NCI-H226 (cell line): ENCODE measurements at regions not wholly inside any gene's neighbourhood (a gene's known extent, or its start where the extent isn't known, plus 50 kb on each side); places are given as distances from the start of the nearest gene placed in this dataset.
"Not testable (repeated sequence)": the region's sequence is repeated elsewhere in the genome, so short reads cannot be mapped to it uniquely, and the experiment has no call there.

Experiments
- DNase-seq: peaks from one replicate; pipeline ENCODE4 v3.0.0-alpha.2; 2015

DNA sequence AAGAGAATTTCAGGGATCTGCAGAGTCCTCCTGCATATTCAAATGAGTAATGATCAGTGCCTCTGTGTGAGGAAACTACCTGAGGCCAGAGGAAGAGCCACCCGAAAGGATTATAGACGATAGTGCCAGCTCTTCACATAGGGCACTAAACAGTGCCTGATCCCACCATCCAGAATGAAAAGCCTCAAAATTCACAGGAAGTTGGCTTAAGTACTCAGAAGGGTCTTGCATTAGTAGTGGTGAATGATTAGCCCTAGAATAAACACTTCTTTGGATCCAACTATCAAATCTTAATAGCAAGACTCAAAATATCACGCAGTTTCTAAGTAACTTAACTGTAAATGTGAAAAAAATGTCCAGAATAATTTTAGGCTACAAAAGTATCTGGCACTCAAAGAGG, 324.4 kb downstream of the ZNF674 start:
- no peak for DNase-seq

DNA sequence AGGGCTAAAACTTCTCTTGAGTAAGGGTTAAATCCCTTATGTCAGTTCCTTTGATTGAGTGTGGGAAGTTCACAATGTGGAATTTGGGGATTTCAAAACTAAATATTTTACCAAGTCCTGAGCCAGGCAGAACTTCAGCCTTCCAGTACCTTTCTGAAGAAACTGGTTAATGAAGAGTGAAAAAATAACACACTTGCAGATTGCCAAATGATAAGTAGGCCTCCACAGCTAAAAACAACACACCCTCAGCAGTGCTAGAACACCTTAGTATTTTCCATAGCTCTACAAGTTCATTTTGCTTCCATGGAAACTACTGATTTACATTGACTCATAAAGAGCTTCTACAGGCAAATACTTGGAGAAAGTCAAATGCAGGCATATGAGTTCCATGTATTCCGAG, 326.8 kb downstream of the ZNF674 start:
- no peak for DNase-seq

DNA sequence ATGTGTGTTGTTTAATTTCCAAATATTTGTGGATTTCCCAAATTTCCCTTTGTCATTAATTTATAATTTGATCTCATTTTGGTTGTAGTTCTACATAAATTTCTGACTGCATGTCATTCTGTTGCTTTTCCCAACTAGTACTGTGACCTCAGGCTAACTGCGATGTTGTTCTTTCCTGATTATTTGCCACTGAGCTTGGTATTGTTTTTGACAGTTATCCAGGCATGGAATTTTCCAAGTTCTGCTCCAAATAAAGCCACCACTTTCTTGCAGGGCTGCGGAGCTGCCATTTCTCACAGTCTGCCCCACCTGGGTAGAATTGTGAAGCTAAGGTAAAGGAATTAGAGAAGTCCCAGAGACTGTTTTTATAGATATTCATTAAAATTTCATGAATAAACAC, 328.8 kb downstream of the ZNF674 start:
- no peak for DNase-seq

DNA sequence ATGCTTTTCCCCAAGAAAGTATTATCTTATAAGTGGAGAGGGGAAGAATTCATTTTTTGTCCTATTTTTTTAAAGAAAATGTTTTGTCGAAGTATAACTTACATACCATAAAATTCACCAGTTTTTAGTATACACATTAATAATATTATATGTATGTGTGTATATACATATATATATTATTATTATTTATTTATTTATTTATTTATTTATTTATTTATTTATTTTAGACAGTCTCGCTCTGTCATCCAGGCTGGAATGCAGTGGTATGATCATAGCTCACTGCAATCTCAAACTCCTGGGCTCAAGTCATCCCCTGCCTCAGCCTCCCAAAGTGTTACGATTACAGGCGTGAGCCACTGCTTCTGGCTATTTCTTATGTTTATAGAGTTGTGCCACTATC, 334.1 kb downstream of the ZNF674 start:
- no peak for DNase-seq

DNA sequence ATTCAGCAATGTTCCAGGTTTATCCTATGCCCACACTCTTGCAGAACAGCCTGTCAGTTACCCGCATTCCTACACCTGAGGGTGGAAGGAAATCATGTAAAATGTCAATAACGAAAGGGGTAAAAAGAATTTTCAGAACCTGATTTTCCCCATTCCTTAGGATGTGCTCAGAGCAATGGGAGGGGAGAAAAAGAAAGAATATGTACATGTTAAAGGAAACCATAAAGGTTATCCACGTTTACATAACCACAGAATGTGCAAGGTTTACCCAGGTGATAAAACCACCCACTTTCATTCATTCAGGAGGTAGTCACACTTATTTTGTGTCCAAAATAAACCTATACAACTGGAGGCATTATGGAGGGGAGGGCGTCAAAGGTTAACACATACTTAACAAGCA, 335.5 kb downstream of the ZNF674 start:
- no peak for DNase-seq

DNA sequence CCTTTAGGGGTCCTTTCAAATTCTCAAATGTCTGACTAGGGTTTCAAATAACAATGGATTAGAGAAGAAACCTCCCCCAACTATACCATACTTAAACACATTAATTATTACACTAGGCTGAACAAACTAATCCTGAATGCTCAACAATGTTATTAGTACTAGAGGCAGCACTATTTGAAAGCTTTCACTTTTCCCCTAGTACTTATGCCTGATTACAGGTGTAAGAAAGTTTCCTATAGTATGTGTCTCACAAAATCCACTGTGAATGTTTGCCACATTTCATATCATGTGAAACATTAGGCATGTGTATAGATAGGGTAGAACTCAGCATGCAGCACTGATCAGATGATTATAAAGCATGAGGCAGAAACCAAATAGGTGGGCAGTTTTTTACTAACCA, 336.2 kb downstream of the ZNF674 start:
- no peak for DNase-seq

DNA sequence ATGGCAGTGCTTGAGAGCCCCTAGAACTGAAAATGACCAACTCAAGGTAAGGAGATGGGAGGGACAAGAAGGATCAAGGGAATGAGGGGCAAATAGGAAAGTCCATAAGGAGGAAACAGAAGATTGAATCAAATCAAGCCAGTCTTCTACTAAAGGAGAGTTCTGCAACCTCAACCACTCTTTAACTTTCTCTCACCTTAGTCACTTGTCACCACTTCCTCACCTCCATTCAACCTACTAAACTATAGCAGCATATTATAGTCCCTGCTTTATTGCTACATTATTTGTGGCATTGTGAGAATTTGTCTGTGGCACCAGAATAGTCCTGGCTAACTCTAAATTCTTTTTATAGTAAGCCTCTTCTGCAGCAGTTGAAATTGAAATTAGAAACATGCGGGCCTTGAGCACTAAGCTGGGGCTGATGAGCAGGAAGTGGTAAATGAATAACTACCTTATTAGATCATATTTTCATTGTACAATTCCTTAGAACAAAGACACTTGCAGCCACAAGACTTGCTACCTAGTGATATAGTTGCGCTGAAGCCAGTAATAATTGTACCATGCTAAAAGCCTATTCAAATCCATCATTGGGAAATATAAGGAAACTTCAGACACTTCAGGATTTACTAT, 336.9 kb downstream of the ZNF674 start:
- DNase-seq, result no peak

DNA sequence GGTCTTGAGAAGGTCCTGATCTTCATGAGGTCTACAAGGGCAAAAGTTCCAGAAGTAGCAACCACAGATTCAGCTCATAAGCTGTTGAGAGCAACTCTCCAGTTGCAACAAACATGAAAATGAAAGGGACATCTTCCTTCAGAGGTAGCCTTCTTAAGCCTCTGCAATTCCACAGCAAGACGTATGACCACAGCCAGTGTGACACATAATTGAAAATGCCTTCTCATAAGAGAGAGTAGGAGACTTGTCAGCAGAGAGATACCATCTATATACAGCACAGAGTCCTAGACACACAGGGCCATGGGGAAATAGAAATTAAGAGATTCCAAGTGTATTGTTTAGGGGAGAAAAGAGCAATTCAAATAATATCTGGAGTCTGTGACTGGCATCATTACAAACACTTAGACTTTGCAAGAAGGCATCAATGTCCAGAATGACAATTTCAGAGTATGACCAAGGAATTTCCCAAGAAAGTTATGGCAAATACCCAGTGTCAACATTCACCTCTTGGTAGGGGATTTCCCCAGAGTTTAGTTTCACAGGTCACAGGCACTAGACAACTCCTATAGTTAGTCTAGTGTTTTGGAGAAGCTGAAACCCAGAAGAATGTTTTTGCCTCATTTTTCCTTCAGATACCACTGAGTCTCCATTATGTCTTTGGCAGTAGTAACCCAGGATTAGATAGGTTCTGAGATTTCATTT, 340.3 kb downstream of the ZNF674 start:
- DNase-seq, result no peak

DNA sequence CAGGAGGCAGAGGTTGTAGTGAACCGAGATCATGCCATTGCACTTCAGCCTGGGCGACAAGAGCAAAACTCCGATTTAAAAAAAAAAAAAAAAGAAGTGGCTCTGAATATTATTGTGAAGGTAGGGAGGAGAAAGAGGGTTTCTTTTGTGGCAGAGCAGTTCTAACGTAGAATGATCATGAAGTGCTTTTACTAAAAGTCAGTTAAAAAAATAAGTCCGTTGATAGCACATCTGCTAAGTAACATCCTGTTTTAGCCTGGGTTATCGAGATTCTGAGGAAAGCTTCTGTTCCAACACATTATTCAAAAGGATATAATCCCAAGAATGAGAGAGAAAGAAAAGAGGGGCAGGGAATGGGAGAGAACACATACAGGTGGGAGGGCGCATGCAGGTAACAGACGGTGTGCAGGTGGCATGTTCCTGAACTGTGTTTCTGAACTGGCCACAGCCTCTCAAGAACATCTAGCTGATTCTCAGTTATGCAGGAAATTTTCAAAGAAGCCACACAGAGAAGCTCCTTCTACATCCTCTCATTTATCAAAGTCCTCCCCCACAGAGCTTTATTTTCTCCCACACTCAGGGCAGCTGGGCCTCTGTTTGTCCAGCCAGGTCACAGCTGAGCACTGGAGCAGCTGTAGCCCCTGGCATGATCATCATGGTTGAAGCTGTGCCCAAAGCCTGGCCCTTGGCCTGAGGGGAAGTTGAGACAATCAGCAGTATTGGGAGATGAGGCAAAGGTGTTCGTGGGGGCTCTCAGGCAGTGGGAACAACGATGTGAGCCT, 342.3 kb downstream of the ZNF674 start:
- DNase-seq, result peak; percentile 15

DNA sequence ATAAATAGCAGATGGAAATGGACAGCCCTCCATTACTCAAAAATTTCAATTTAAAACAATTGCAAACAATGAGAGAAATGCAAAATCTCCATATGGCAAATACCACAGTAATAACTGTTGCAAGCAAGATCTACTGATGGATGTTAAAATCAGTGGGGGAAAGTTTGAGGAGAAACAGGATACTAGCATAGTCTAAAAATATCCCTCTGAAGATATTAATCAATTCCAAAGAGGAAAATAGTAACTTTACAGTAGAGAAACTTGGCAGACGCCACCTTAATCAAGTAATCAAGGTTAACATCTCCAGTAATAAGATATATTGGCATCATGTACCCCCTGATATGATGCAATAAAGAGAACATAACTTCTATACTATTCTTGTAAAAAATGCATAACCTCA, 344.8 kb downstream of the ZNF674 start:
- no peak for DNase-seq

DNA sequence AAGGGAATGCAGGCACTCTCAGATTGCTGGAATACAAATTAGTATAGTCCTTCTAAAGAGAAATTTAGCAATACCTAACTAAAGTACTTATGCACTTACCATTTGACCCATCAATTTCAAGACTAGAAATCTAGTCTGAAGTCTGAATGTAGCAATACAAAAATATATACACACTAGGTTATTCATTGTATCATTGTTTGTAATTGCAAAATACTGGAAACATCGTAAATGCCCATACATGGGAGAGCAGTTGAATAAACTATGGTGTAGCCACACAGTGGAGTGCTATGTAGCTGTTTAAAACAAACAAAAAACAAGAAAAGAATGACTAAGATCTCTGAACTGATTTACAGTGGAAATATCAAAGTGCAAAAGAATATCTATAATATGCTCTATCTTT, 346.4 kb downstream of the ZNF674 start:
- no peak for DNase-seq

DNA sequence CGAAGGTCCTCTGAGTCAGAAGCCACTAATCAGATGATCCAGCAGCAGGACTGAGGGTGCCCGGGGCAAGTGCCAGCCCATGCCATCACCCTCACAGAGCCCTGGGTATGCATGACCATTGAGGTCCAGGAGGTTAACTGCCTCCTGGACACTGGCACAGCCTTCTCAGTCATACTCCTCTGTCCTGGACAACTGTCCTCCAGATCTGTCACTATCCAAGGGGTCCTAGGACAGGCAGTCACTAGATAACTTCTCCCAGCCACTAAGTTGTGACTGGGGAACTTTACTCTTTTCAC, 358.5 kb downstream of the ZNF674 start:
- not testable (repeated sequence) for DNase-seq

DNA sequence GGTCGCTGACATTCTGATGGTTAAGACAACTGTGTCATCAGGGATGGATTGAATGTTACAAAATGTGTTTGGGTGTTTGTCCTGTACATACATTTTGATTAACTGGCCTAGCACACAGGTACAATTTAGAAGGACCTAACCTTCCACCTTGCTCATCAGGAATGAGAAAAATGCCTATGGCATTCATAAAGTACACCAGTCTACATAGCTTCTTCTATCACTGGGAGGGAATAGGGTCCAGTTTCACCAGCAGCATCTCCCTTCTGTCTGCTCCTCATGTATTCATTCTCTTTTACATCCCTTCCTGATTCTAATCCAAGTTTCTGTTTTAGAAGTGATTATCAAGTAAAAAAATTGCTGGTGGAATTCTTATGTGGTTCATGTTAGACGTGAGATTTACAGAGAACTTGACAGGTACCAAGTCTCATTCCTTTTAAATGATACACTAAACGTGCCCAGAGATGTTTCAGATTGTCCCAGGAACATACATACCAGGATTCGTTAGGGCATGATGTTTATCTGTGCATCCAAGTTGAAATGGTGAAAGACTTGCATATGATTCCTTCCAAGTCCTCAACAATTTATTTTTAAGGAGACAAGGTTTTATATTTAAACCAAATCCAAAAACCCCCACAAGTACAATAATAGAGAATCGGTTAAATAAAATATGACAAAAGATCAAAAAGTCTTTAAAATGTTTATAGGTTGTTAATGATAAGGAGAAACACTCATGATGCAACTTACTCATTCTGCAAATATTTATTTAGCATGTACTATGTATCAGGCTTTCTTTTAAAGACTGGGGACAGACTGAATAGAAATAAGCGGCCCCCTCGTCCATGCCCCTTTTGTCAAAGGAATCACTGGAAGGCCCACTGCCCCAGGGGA, 359.1 kb downstream of the ZNF674 start:
- no peak for DNase-seq

DNA sequence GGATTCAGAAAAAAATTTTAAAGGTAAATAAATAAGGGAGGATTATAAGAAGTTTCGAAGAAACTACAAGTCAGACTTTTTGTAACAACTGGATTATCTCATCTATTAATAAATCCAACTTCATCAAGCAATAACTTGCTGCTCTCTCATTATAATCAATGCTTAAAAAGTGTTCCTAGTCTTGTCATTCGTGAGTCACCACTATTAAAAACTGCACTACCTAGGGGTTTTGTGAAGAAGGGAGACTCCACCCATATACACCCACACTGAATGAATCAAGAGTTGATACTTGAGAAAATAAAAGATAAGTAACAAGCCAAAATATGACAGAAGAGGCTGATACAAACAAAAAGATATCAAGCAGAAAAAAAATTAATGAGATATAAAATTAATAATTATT, 360.5 kb downstream of the ZNF674 start:
- no peak for DNase-seq

DNA sequence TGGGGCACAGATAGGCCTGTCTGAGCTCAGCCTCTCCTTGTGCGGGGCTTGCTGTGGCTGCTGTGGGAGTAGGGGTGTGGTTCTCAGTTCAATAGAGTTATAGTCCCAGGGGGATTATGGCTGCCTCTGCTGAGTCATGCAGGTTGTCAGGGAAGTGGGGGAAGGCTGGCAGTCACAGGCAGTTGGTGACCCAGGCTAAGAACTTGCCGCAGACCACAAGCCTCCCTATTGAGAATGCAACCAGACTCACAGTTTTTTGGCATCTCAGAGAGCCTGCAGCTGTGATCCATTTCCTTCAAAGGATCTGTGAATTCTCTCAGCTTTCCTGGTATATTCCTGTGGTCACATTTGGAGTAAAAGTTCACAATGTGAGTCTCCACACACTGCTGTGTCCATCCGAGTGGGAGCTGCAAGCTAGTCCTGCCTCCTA, 364.9 kb downstream of the ZNF674 start:
- DNase-seq, result peak; percentile 50

DNA sequence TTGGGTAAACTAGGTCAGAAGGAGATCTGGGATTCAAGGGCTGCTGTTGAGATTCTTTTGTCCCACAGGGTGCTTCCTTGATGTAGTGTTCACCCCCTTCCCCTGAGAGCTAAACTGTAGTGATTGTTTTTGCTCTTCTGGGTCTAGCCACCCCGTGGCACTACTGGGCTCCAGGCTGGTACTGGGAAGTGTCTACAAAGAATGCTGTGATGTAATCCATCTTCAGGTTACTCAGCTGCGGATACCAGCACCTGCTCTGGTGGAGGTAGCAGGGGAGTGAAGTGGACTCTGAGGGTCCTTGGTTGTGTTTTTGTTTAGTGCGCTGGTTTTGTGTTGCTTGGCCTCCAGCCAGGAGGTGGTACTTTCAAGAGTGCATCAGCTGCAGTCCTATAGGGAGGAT, 365.5 kb downstream of the ZNF674 start:
- DNase-seq, result no peak

DNA sequence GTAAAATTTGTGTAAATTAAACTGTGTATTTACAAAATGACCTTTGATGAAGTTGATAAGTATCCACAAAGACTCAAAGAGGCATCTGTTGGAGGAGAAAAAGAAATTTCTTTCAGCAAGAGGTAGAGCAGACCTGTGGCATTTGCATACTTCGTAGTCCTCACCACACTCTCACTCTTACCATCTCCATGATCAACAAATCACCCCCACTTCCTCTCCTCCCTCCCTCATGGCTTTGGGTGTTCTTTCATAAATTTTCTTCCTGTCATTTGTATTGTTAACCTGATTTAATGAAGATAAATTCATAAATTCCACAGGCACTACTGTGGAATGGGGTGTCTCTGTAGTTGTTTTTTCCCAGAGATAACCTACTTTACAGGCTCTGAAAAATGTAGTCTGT, 366.5 kb downstream of the ZNF674 start:
- DNase-seq, result no peak

DNA sequence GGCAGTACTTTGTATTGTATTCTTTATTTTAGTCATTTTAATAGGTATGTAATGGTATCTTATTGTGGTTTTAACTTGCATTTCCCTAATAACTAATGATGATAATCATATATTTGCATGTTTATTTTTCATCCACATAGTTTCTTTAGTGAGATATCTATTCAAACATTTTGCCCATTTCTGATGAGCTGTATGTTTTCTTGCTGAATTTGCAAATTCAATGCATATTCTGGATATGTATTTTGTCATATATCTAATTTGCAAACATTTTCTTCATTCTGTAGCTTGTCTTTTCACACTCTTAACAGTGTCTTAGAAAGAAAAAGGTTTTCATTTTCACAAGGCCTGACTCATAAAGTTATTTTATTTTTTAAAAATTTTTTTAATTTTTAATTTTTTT, 372.1 kb downstream of the ZNF674 start:
- no peak for DNase-seq

DNA sequence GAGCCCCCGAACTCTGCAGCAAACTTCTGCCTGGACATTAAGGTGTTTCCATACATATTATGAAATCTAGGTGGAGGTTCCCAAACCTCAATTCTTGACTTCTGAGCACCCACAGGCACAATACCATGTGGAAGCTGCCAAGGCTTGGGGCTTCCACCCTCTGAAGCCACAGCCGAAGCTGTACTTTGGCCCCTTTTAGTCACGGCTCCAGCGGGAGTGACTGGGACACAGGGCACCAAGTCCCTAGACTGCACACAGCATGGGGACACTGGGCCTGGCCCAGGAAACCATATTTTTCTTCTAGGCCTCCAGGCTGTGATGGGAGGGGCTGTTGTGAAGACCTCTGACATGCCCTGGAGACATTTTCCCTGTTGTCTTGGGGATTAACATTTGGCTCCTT, 373.8 kb downstream of the ZNF674 start:
- DNase-seq, result not testable (repeated sequence)

DNA sequence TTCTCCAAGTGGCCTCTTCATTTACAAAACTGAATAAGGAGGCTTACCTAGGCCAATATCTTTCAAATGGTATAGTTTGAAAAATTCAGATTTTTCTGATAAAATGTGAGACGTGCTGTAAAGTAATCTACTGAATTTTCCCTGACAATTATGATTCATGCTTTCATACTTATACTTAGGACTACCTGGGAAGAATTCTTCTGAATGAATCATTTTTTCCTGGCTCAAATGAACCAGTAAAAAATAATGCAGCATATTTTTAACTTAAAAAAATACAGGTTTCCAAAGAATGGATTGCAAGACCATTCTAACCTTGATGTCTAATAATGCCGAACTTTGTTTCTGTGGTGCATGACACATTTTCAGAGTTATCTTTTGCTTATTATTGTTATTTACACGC, 375.4 kb downstream of the ZNF674 start:
- peak; percentile 5 for DNase-seq

DNA sequence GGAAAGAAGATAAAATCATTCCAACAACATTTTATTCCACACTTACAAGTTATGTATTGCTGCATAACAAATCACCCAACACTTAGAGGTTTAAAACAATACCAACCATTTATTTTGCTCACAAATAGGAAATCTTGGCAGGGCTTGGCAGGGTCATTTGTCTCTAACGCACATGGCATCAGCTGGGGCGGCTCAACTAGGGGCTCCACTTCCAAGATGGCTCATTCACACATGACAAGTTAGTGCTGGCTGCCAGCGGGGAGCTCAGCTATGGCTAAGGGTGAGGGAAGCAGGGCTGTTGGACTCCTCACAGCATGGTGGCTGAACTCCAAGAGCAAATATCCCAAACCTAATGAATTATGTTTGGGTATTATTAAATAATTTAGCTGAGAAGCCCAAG, 377.0 kb downstream of the ZNF674 start:
- no peak for DNase-seq

DNA sequence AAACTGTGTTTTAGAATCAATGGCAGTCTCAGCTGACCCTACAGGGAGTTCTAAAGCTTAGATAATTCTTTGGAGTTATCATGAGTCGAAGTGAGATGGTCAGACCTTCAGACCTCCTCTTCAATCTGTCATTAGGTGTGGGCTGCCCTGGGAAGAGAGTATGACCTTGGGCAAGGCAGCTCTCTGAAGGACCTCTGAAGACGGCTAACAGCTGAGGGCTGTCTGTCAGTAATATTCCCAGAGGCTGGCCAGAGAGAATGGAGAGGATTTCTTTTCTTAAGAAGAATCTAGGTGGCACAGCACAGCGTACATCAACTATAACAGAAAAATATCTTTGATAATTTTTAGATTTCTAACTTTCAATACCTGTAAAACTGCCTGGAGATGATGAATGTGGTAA, 379.4 kb downstream of the ZNF674 start:
- DNase-seq, result no peak

DNA sequence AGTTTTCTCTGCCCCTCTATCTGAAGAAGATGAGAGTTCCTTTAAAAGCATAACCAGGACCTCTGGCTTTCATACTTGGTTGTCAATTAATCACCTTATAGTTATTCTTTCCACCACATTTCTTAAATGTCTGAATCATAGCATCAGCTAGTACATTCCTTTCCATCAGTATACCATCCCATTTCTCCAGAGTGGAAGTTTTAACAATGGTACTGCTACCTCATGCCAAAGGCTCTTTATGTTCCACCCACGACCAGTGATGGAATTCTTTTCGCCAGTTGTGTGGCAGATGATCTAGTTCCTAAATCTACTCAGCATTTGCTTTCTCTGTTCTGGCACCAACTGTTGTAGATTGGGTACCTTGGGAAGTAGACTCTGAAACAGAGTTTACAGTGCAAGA, 379.8 kb downstream of the ZNF674 start:
- DNase-seq, result peak; percentile 63
